SK-N-SH (cell line): ENCODE measurements at regions not wholly inside any gene's neighbourhood (a gene's known extent, or its start where the extent isn't known, plus 50 kb on each side); places are given as distances from the start of the nearest gene placed in this dataset.

Experiments used
- CTCF ChIA-PET: fragments of 300-600, 350-600 bp; formaldehyde crosslinking; extraction: SDS; loops from one replicate; lab custom pipeline; 2021; lab: Yijun Ruan, JAX
- POLR2A ChIA-PET: fragments of 350-600 bp; sonication (Branson Sonifier 250); formaldehyde crosslinking; extraction: SDS; loops from one replicate; lab custom pipeline; 2020; ENCODE audit warnings: antibody characterized with exemption, inconsistent platforms; lab: Yijun Ruan, JAX
- DNase-seq: peaks from one replicate; pipeline ENCODE4 v3.0.0; 2012
- H2AFZ ChIP-seq: fragments of 200-600 bp; sonication (generic); 2 replicates; pipeline ENCODE4 v1.8.1; 2016; ENCODE audit warnings: antibody characterized with exemption, mild to moderate bottlenecking, low read depth
- H3F3A ChIP-seq: fragments of 200-600 bp; sonication (generic); replicated peaks from 2 replicates; pipeline ENCODE3; 2016; ENCODE audit warnings: antibody characterized with exemption, mild to moderate bottlenecking; ENCODE audit not compliant: insufficient read depth
- H3K27ac ChIP-seq, 2 experiments: fragments of 200-500 bp in 1 of 2; fragments of 200-600 bp in 1 of 2; sonication (Bioruptor generic) in 1 of 2; sonication (generic), shearing (Covaris generic) in 1 of 2; 2 replicates each; pipeline versions ENCODE4 v1.5.1 to v1.6.1; 2014 to 2016; ENCODE audit warnings: low read depth in 2 of 2, inconsistent platforms in 1 of 2, low read length in 1 of 2, mild to moderate bottlenecking in 1 of 2, mixed read lengths in 1 of 2
- H3K27me3 ChIP-seq: fragments of 200-600 bp; sonication (generic), shearing (Covaris generic); 2 replicates; pipeline ENCODE4 v1.6.1; 2016; ENCODE audit warnings: mixed run types; ENCODE audit not compliant: insufficient read depth
- H3K36me3 ChIP-seq, 2 experiments: fragments of 200-500 bp in 1 of 2; fragments of 200-600 bp in 1 of 2; sonication (Bioruptor generic) in 1 of 2; sonication (generic) in 1 of 2; replicated peaks in 1 of 2; 2 replicates each; pipeline versions ENCODE3 to v1.5.1; 2014 to 2016; ENCODE audit warnings: low read length in 1 of 2, mild to moderate bottlenecking in 1 of 2; ENCODE audit not compliant: insufficient read depth in 2 of 2, control insufficient read depth in 1 of 2
- H3K4me1 ChIP-seq, 2 experiments: fragments of 200-500 bp in 1 of 2; fragments of 200-600 bp in 1 of 2; sonication (Bioruptor generic) in 1 of 2; sonication (generic), shearing (Covaris generic) in 1 of 2; 2 replicates each; pipeline versions ENCODE4 v1.5.1 to v1.6.1; 2014 to 2016; ENCODE audit warnings: low read depth in 1 of 2, low read length in 1 of 2, mixed run types in 1 of 2; ENCODE audit not compliant: insufficient read depth in 2 of 2, control insufficient read depth in 1 of 2
- H3K4me2 ChIP-seq: fragments of 200-600 bp; sonication (generic), shearing (Covaris generic); 2 replicates; pipeline ENCODE4 v1.6.1; 2017; ENCODE audit warnings: mixed run types
- H3K4me3 ChIP-seq, 2 experiments: fragments of 200-500 bp in 1 of 2; fragments of 200-600 bp in 1 of 2; sonication (Bioruptor generic) in 1 of 2; sonication (generic), shearing (Covaris generic) in 1 of 2; 2 replicates each; pipeline versions ENCODE4 v1.5.1 to v1.8.1; 2014 to 2016; ENCODE audit warnings: low read depth in 2 of 2, inconsistent platforms in 1 of 2, low read length in 1 of 2, mild to moderate bottlenecking in 1 of 2, mixed read lengths in 1 of 2, moderate library complexity in 1 of 2
- H3K79me2 ChIP-seq: fragments of 200-600 bp; sonication (generic); 2 replicates; pipeline ENCODE4 v1.8.1; 2017; ENCODE audit warnings: mild to moderate bottlenecking; ENCODE audit not compliant: insufficient read depth
- H3K9ac ChIP-seq: fragments of 200-600 bp; sonication (generic); 2 replicates; pipeline ENCODE4 v1.6.1; 2017; ENCODE audit warnings: mixed run types
- H3K9me2 ChIP-seq: fragments of 200-600 bp; sonication (generic); 2 replicates; pipeline ENCODE4 v1.6.1; 2017; ENCODE audit warnings: mixed run types
- H3K9me3 ChIP-seq: fragments of 200-600 bp; sonication (generic); 2 replicates; pipeline ENCODE4 v1.6.1; 2017; ENCODE audit warnings: mixed run types, mild to moderate bottlenecking, moderate library complexity
- H4K20me1 ChIP-seq: fragments of 200-600 bp; sonication (generic); 2 replicates; pipeline ENCODE4 v1.6.1; 2017; ENCODE audit warnings: mild to moderate bottlenecking, mixed run types; ENCODE audit not compliant: insufficient read depth
- CHD2 ChIP-seq: fragments of 150-350 bp; IDR thresholded peaks from 2 replicates; pipeline ENCODE4 v1.6.1; 2018; ENCODE audit warnings: low read length; ENCODE audit not compliant: partially characterized antibody
- ELF1 ChIP-seq: IDR thresholded peaks from 2 replicates; pipeline ENCODE4 v1.4.0; 2012
- EP300 ChIP-seq, 2 experiments: IDR thresholded peaks; 2 replicates each; pipeline versions ENCODE4 v1.4.0 to v1.6.1; 2012; ENCODE audit warnings: borderline replicate concordance in 1 of 2, low read depth in 1 of 2, low read length in 1 of 2
- EZH2phosphoT487 ChIP-seq: fragments of 200-600 bp; sonication (generic); IDR thresholded peaks from 2 replicates; pipeline ENCODE4 v1.6.1; 2017; ENCODE audit warnings: low read depth, mixed run types, mild to moderate bottlenecking, antibody characterized with exemption, moderate library complexity, borderline replicate concordance
- FOSL2 ChIP-seq: IDR thresholded peaks from 2 replicates; pipeline ENCODE4 v1.4.0; 2012; ENCODE audit warnings: low read depth, mild to moderate bottlenecking, moderate library complexity, borderline replicate concordance
- FOXJ3 ChIP-seq: sonication (generic); formaldehyde crosslinking; IDR thresholded peaks from 2 replicates; pipeline ENCODE4 v1.5.1; 2020; ENCODE audit warnings: mild to moderate bottlenecking, missing genetic modification reagents
- GABPA ChIP-seq: IDR thresholded peaks from 2 replicates; pipeline ENCODE4 v1.4.0; 2012; ENCODE audit warnings: low read depth, mild to moderate bottlenecking
- GATA2 ChIP-seq: sonication (generic); formaldehyde crosslinking; IDR thresholded peaks from 2 replicates; pipeline ENCODE4 v1.5.0; 2020; ENCODE audit warnings: mild to moderate bottlenecking, missing genetic modification reagents
- MEF2A ChIP-seq: IDR thresholded peaks from 2 replicates; pipeline ENCODE4 v1.4.0; 2012; ENCODE audit warnings: low read depth, borderline replicate concordance
- NRF1 ChIP-seq: IDR thresholded peaks from 2 replicates; pipeline ENCODE4 v1.6.1; 2012; ENCODE audit warnings: low read depth, mild to moderate bottlenecking, low read length
- POLR2AphosphoS5 ChIP-seq: IDR thresholded peaks from 2 replicates; pipeline ENCODE4 v1.6.1; 2012; ENCODE audit warnings: low read depth, low read length
- RCOR1 ChIP-seq: fragments of 150-350 bp; IDR thresholded peaks from 2 replicates; pipeline ENCODE4 v1.6.1; 2017; ENCODE audit warnings: antibody characterized with exemption, low read length
- RFX5 ChIP-seq: IDR thresholded peaks from 2 replicates; pipeline ENCODE4 v1.6.1; 2012; ENCODE audit warnings: mild to moderate bottlenecking, improper control_type of control experiment, low read length
- RXRA ChIP-seq: IDR thresholded peaks from 2 replicates; pipeline ENCODE4 v1.4.0; 2012; ENCODE audit warnings: low read depth, mild to moderate bottlenecking, borderline replicate concordance
- TCF12 ChIP-seq: IDR thresholded peaks from 2 replicates; pipeline ENCODE4 v1.4.0; 2012
- TEAD4 ChIP-seq: IDR thresholded peaks from 2 replicates; pipeline ENCODE4 v1.4.0; 2012; ENCODE audit warnings: mild to moderate bottlenecking, borderline replicate concordance; ENCODE audit not compliant: insufficient read depth
- USF1 ChIP-seq: IDR thresholded peaks from 2 replicates; pipeline ENCODE4 v1.4.0; 2012; ENCODE audit warnings: low read depth, borderline replicate concordance
- WGBS: methylation state at CpG from one replicate; pipeline ENCODE4 v1.1.6; 2017; ENCODE audit warnings: low lambda C conversion rate; 5-methylcytosine and 5-hydroxymethylcytosine counted together
- TF ChIP-seq, protein P1 (sequence below): fragments of 150-350 bp; IDR thresholded peaks from 2 replicates; pipeline ENCODE4 v1.6.1; 2016; ENCODE audit warnings: mild to moderate bottlenecking, low read depth, low read length
- TF ChIP-seq, protein P2 (sequence below): IDR thresholded peaks from 2 replicates; pipeline ENCODE4 v1.6.1; 2012; ENCODE audit warnings: mild to moderate bottlenecking, low read depth, low read length, moderate library complexity
- TF ChIP-seq, protein P3 (sequence below): IDR thresholded peaks from 2 replicates; pipeline ENCODE4 v1.4.0; 2012; ENCODE audit warnings: low read depth

DNA sequence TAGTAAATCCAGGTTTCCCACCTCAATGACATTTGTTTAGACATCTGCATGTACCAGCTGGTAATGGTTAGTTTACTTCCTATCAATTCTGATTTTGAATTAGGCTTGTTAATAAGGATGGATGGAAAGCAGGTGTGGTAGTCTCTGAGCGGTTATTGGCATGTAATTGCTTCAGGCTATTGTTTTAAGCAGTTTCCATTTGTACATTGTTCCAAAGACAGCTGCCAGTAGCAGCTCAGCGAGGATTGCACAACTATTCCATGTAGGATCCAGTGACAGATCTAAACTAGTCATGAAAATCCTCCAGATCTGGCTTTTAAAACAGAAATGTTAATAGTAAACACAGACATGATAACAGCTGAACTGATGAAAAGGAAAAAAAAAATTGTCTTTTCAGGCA lies 436.0 kb upstream of the ADARB2 start:
- DNase-seq, result peak; percentile 56
- Histone ChIP-seq H2AFZ (no peak overlapping the region), H3K4me2 (no peak overlapping the region), H3K27ac (peak overlapping the region in 1 of 2 experiments; percentile 58; a peak in 1 of 4 replicates), H3K27me3 (no peaks in the 10 kb centered on the region)
- CTCF ChIA-PET, result no interaction called here
- no peak for TF ChIP-seq POLR2AphosphoS5
- TF ChIP-seq RCOR1, result peak; percentile 76
- no peak for TF ChIP-seq RXRA
- TF ChIP-seq, protein P1, sequence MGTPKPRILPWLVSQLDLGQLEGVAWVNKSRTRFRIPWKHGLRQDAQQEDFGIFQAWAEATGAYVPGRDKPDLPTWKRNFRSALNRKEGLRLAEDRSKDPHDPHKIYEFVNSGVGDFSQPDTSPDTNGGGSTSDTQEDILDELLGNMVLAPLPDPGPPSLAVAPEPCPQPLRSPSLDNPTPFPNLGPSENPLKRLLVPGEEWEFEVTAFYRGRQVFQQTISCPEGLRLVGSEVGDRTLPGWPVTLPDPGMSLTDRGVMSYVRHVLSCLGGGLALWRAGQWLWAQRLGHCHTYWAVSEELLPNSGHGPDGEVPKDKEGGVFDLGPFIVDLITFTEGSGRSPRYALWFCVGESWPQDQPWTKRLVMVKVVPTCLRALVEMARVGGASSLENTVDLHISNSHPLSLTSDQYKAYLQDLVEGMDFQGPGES, result no peak
- peak in 1 of 2 experiments; percentile 85; a peak in 2 of 4 replicates for TF ChIP-seq EP300 (IDR thresholded peaks at IDR 0.05; ENCODE audit: borderline replicate concordance in 1 of 2, low read depth in 1 of 2, low read length in 1 of 2)
- no peak for TF ChIP-seq MEF2A
- 0 out of 2 replicates have a peak, but pooled peaks have one; percentile 22 for TF ChIP-seq FOXJ3 (CRISPR knock-in tag)
- no peak for TF ChIP-seq RFX5
- TF ChIP-seq TCF12, result no peak
- peak; percentile 55 for TF ChIP-seq GATA2 (CRISPR knock-in tag)
- no peak for TF ChIP-seq GABPA
- peak; percentile 20 for TF ChIP-seq CHD2
- TF ChIP-seq, all 33 proteins: peak for 5
- Histone ChIP-seq H3F3A (no peaks in the 10 kb centered on the region), H3K4me1 (no peaks in the 10 kb centered on the region; a peak in 2 of 4 replicates), H3K9ac (no peak overlapping the region), H3K4me3 (no peak overlapping the region), H3K79me2 (no peaks in the 10 kb centered on the region), H3K36me3 (no peaks in the 10 kb centered on the region), H3K9me2 (no peaks in the 10 kb centered on the region), H4K20me1 (no peaks in the 10 kb centered on the region), H3K9me3 (no peaks in the 10 kb centered on the region)
- POLR2A ChIA-PET, result no interaction called here
- WGBS, result 0% methylated on average over 2 of the region's 2 CpGs

DNA sequence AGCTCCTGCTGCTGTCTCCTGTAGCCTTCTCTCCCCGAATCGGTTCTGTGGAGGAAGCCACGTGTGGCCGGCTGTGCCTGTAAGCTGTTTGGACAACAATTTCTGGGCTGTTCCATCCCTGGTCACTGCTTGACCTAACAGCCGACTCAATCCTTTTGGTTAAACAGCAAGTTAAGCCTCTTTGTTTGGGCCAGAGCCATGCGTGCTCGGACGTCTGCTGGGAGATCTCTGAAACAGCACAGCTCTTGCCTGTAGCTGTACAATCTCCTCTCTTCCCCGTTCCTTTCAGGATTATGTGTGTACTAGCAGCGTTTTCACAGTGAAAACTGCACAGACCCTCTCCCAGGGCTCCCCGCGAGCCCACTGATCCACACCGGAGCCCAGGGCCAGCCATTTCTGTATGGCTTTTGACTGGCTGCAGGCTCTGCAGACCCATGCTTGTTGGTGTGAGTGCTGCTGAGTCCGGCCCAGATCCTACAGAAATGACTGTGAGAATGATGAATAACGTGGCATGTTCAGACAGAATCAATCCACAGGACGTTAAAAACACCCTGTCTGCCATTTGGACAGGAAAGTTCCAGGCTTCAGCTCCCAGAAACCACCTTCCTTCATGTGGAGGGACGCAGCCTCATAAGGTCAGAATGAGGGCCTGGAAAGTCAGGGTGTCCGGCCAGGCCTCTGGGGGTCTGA lies 428.6 kb upstream of the ADARB2 start:
- H3K27me3 ChIP-seq, result no peaks in the 10 kb centered on the region
- H3K9me3 ChIP-seq, result no peaks in the 10 kb centered on the region
- H3K79me2 ChIP-seq, result no peaks in the 10 kb centered on the region
- no peaks in the 10 kb centered on the region for H3F3A ChIP-seq
- H3K4me2 ChIP-seq, result no peak overlapping the region
- no peak overlapping the region for H3K9ac ChIP-seq
- no peak overlapping the region for H3K27ac ChIP-seq
- H3K36me3 ChIP-seq, result no peaks in the 10 kb centered on the region
- H2AFZ ChIP-seq, result no peak overlapping the region
- H3K9me2 ChIP-seq, result no peaks in the 10 kb centered on the region
- H4K20me1 ChIP-seq, result no peaks in the 10 kb centered on the region
- no peaks in the 10 kb centered on the region for H3K4me1 ChIP-seq
- H3K4me3 ChIP-seq, result no peak overlapping the region
- DNase-seq, result no peak
- 28% methylated on average over 15 of the region's 18 CpGs for WGBS
- POLR2A ChIA-PET, result no interaction called here
- CTCF ChIA-PET, result no interaction called here
- TF ChIP-seq FOSL2 (no peak), ELF1 (no peak), RCOR1 (no peak), TCF12 (no peak), NRF1 (no peak), USF1 (no peak), TEAD4 (no peak), EZH2phosphoT487 (no peak), EP300 (IDR thresholded peaks at IDR 0.05; ENCODE audit: borderline replicate concordance in 1 of 2, low read depth in 1 of 2, low read length in 1 of 2) (no peak), CHD2 (no peak), GABPA (no peak)
- TF ChIP-seq, protein P1, result no peak
- TF ChIP-seq, protein P2, sequence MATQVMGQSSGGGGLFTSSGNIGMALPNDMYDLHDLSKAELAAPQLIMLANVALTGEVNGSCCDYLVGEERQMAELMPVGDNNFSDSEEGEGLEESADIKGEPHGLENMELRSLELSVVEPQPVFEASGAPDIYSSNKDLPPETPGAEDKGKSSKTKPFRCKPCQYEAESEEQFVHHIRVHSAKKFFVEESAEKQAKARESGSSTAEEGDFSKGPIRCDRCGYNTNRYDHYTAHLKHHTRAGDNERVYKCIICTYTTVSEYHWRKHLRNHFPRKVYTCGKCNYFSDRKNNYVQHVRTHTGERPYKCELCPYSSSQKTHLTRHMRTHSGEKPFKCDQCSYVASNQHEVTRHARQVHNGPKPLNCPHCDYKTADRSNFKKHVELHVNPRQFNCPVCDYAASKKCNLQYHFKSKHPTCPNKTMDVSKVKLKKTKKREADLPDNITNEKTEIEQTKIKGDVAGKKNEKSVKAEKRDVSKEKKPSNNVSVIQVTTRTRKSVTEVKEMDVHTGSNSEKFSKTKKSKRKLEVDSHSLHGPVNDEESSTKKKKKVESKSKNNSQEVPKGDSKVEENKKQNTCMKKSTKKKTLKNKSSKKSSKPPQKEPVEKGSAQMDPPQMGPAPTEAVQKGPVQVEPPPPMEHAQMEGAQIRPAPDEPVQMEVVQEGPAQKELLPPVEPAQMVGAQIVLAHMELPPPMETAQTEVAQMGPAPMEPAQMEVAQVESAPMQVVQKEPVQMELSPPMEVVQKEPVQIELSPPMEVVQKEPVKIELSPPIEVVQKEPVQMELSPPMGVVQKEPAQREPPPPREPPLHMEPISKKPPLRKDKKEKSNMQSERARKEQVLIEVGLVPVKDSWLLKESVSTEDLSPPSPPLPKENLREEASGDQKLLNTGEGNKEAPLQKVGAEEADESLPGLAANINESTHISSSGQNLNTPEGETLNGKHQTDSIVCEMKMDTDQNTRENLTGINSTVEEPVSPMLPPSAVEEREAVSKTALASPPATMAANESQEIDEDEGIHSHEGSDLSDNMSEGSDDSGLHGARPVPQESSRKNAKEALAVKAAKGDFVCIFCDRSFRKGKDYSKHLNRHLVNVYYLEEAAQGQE, result no peak
- TF ChIP-seq, protein P3, sequence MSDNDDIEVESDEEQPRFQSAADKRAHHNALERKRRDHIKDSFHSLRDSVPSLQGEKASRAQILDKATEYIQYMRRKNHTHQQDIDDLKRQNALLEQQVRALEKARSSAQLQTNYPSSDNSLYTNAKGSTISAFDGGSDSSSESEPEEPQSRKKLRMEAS, result no peak
